DND-41 (cell line): ENCODE measurements at regions not wholly inside any gene's neighbourhood (a gene's known extent, or its start where the extent isn't known, plus 50 kb on each side); places are given as distances from the start of the nearest gene placed in this dataset.

ENCODE experiments used
- ATAC-seq: fragments of 200-7000 bp; cut with Tn5 transposase; 3 replicates; pipeline ENCODE4 v1.9.1; 2021; ENCODE audit warnings: low read depth; ENCODE audit not compliant: insufficient read depth
- DNase-seq: peaks from one replicate; pipeline ENCODE4 v3.0.0-alpha.2; 2020
- H2AFZ ChIP-seq: 2 replicates; pipeline ENCODE4 v1.6.0; 2012; ENCODE audit warnings: low read depth, low read length
- H3K27ac ChIP-seq: 2 replicates; pipeline ENCODE4 v1.5.1; 2012; ENCODE audit warnings: low read length, inconsistent platforms
- H3K27me3 ChIP-seq: fragments of 200-600 bp; sonication (generic); 2 replicates; pipeline ENCODE4 v1.6.0; 2012; ENCODE audit warnings: low read length, mild to moderate bottlenecking, inconsistent platforms; ENCODE audit not compliant: insufficient read depth, poor library complexity
- H3K36me3 ChIP-seq: 2 replicates; pipeline ENCODE4 v1.5.1; 2012; ENCODE audit warnings: low read length, inconsistent platforms; ENCODE audit not compliant: insufficient read depth
- H3K4me1 ChIP-seq: 2 replicates; pipeline ENCODE4 v1.5.1; 2012; ENCODE audit warnings: mild to moderate bottlenecking, low read length; ENCODE audit not compliant: insufficient read depth
- H3K4me2 ChIP-seq: 2 replicates; pipeline ENCODE4 v1.6.0; 2012; ENCODE audit warnings: mild to moderate bottlenecking, moderate library complexity, low read length, inconsistent platforms; ENCODE audit not compliant: insufficient read depth
- H3K4me3 ChIP-seq, 2 experiments: fragments of 200-600 bp in 1 of 2; shearing (Covaris generic) in 1 of 2; 2 replicates each; pipeline ENCODE4 v1.5.1; 2012 to 2016; ENCODE audit warnings: inconsistent platforms in 2 of 2, low read length in 2 of 2, mild to moderate bottlenecking in 2 of 2, low read depth in 1 of 2, moderate library complexity in 1 of 2
- H3K79me2 ChIP-seq: 2 replicates; pipeline ENCODE4 v1.6.0; 2012; ENCODE audit warnings: low read length, inconsistent platforms; ENCODE audit not compliant: insufficient read depth
- H3K9ac ChIP-seq: 2 replicates; pipeline ENCODE4 v1.6.0; 2012; ENCODE audit warnings: low read depth, mild to moderate bottlenecking, inconsistent platforms, low read length, moderate library complexity
- H3K9me3 ChIP-seq: 2 replicates; pipeline ENCODE4 v1.5.1; 2012; ENCODE audit warnings: low read length, moderate library complexity, mild to moderate bottlenecking, inconsistent platforms; ENCODE audit not compliant: insufficient read depth, severe bottlenecking
- H4K20me1 ChIP-seq: 2 replicates; pipeline ENCODE4 v1.6.0; 2012; ENCODE audit warnings: low read length; ENCODE audit not compliant: insufficient read depth
- EZH2 ChIP-seq: IDR thresholded peaks from 3 replicates; pipeline ENCODE4 v1.6.1; 2012; ENCODE audit warnings: borderline replicate concordance, low read depth, mild to moderate bottlenecking, moderate library complexity, low read length, inconsistent platforms; ENCODE audit not compliant: severe bottlenecking
- TF ChIP-seq, protein P1 (sequence below): IDR thresholded peaks from 2 replicates; pipeline ENCODE4 v1.5.1; 2012; ENCODE audit warnings: borderline replicate concordance, low read length, moderate library complexity, mild to moderate bottlenecking; ENCODE audit not compliant: poor library complexity, severe bottlenecking; ENCODE audit errors: extremely low read depth

DNA sequence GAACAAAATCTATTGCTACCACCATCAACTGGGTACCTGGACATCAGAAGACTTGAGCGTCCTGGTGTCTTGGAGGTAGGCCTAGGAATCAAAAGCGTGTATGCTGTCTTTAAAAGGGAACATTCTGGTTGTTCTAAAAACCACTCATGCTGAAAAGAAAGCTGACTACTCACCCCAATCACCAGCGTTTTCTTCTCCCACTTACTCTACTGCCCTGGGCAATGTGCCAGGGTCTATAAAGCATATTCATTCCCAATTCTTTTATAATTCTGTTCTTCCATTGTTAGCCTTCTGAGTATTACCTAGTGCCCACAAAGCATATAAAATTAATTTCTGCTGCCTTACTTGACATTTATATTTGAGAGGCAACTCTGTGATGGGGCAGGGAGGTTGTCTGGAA lies 133.4 kb downstream of the KCNA5 start:
- Histone ChIP-seq H2AFZ (no peak overlapping the region), H3K4me3 (no peak overlapping the region), H3K4me2 (no peak overlapping the region), H3K9ac (no peak overlapping the region), H3K79me2 (no peaks in the 10 kb centered on the region), H3K9me3 (no peaks in the 10 kb centered on the region), H4K20me1 (no peaks in the 10 kb centered on the region), H3K36me3 (no peaks in the 10 kb centered on the region), H3K27me3 (peaks cover 29% of the 10 kb centered on the region), H3K27ac (no peak overlapping the region), H3K4me1 (no peaks in the 10 kb centered on the region)
- ATAC-seq (no peak), DNase-seq (no peak)
- no peak for TF ChIP-seq EZH2
- TF ChIP-seq, protein P1, sequence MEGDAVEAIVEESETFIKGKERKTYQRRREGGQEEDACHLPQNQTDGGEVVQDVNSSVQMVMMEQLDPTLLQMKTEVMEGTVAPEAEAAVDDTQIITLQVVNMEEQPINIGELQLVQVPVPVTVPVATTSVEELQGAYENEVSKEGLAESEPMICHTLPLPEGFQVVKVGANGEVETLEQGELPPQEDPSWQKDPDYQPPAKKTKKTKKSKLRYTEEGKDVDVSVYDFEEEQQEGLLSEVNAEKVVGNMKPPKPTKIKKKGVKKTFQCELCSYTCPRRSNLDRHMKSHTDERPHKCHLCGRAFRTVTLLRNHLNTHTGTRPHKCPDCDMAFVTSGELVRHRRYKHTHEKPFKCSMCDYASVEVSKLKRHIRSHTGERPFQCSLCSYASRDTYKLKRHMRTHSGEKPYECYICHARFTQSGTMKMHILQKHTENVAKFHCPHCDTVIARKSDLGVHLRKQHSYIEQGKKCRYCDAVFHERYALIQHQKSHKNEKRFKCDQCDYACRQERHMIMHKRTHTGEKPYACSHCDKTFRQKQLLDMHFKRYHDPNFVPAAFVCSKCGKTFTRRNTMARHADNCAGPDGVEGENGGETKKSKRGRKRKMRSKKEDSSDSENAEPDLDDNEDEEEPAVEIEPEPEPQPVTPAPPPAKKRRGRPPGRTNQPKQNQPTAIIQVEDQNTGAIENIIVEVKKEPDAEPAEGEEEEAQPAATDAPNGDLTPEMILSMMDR = no peak

DNA sequence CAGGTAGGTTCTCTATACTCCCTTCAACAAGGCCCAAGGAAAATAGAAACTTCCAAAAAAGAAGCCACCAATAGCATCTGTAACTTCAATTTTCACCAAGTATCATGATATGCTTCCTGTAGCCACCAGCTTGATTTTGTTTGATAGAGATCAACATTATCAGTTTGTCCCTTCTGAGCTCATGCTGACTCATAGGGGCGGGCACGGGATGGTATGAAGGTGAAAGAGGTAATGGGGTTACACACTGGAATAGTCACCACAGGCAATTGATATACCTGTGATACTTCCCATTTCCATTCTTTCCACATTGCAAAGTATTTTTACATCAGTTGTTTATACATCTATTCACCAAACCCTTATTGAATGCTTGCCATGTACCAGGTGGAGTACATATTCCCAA lies 134.1 kb downstream of the KCNA5 start:
- H3K9me3 ChIP-seq = no peaks in the 10 kb centered on the region

DNA sequence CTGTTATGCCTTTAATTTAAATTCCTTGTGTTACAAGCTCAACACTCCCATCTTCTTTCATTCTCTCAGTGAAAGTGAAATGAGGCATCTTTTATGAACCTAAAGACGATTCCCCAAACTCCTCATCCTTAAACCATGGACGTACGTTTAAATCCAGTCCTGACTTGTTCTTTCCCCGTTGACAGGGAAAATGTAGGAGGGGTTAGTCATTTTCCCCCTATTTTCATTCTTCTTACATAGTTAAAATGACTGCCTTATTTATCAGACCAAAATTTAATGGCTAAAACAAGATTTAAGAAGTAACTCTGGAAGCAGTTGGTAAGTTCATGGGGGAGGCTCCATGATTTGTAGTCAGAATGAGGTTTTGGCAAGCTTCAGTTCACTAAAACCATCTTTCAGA lies 134.9 kb downstream of the KCNA5 start:
- DNase-seq (no peak), ATAC-seq (no peak)
- TF ChIP-seq, protein P1 = no peak
- TF ChIP-seq EZH2 = no peak
- Histone ChIP-seq H3K79me2 (no peaks in the 10 kb centered on the region), H2AFZ (no peak overlapping the region), H3K9me3 (no peaks in the 10 kb centered on the region), H3K4me2 (no peak overlapping the region), H3K4me1 (no peaks in the 10 kb centered on the region), H4K20me1 (no peaks in the 10 kb centered on the region), H3K27ac (no peak overlapping the region), H3K9ac (no peak overlapping the region), H3K4me3 (no peak overlapping the region), H3K27me3 (peaks cover 16% of the 10 kb centered on the region), H3K36me3 (no peaks in the 10 kb centered on the region)

More for the DNA sequence above, 134.1 kb downstream of the KCNA5 start:
- no peak overlapping the region for H3K9ac ChIP-seq
- no peaks in the 10 kb centered on the region for H4K20me1 ChIP-seq
- no peak for TF ChIP-seq EZH2
- TF ChIP-seq, protein P1 = no peak
- no peaks in the 10 kb centered on the region for H3K4me1 ChIP-seq
- no peak overlapping the region for H3K4me2 ChIP-seq
- no peak overlapping the region for H3K4me3 ChIP-seq
- no peak overlapping the region for H3K27ac ChIP-seq
- peaks cover 22% of the 10 kb centered on the region for H3K27me3 ChIP-seq
- ATAC-seq (no peak), DNase-seq (no peak)
- H2AFZ ChIP-seq = no peak overlapping the region
- H3K36me3 ChIP-seq = no peaks in the 10 kb centered on the region
- H3K79me2 ChIP-seq = no peaks in the 10 kb centered on the region

DNA sequence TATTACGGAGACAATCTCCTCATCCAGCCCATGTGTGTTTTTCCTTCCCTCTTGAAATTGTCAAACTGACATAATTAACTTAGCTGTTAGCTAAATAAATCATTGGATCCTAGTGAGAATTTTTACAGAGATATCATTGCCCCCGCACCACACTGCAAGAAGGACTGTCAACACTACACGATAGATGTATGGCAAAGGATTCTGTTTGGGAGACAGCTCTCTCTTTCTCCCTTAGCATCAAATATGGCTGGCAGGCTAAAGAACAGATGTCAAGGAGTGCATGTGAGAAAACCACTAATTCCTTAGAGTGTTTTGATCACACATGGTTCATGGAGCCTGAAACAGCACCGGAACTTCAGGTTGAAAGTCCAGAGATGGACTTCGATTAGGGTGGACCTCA lies 136.8 kb downstream of the KCNA5 start:
- Histone ChIP-seq H3K27ac (no peak overlapping the region), H4K20me1 (no peaks in the 10 kb centered on the region), H3K4me1 (no peaks in the 10 kb centered on the region), H3K4me3 (no peak overlapping the region), H3K4me2 (no peak overlapping the region), H2AFZ (no peak overlapping the region), H3K9me3 (no peaks in the 10 kb centered on the region), H3K79me2 (no peaks in the 10 kb centered on the region), H3K9ac (no peak overlapping the region), H3K36me3 (no peaks in the 10 kb centered on the region), H3K27me3 (peaks cover 16% of the 10 kb centered on the region)
- ATAC-seq (no peak), DNase-seq (no peak)
- TF ChIP-seq, protein P1 = no peak
- no peak for TF ChIP-seq EZH2
